ENCODE measurements at regions not wholly inside any gene's neighbourhood (a gene's known extent, or its start where the extent isn't known, plus 50 kb on each side); places are given as distances from the start of the nearest gene placed in this dataset.
"Not testable (repeated sequence)": the region's sequence is repeated elsewhere in the genome, so short reads cannot be mapped to it uniquely, and the experiment has no call there.

DNA sequence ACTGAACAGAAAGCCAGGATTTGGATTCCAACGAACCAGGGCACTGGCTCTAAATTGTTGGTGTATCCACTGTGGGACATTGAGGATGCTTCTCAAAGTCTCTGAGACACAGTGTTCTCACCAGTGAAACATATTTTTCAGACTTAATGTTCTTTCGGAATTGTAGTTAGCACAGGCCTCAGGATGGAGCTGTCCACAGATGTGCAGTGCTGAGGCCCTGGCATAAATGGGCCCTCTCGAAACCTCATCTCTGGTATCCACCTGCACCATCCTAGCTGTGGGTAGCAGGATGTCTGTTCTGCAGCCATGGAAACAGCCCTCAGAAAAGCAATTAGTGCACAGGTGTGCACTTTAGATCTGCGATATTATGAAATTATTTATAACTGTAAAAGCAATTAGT, 656.8 kb downstream of the TBC1D22A start:
- DNase-seq (ENCODE audit: low spot score): no peak

GRCh38 chr22:47417699-47418098, 655.2 kb downstream of the TBC1D22A start:
- DNase-seq (ENCODE audit: low spot score): no peak

DNA sequence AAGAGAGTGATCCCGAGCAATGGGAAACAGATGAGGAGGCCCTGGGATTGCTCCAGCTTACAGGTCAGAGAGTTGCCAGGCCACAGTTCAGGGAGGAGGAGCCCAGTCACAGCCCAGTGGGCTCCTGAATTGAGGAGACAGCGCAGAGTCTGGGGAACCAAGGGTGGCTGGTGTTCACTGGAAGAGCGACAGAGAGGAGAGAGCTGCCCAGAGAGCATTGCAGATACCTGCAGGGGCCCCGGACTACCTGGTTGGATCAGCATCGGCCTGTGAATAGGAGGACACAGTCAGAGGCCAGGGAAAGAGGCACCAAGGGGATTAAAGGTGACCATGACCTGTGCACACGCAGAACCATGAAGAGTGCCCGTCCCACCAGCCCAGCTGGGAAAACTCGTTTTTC, 648.6 kb downstream of the TBC1D22A start:
- no peak for DNase-seq (ENCODE audit: low spot score)

GRCh38 chr22:47409539-47410275, 647.3 kb downstream of the TBC1D22A start:
- no peak for DNase-seq (ENCODE audit: low spot score)

- no peak for DNase-seq (ENCODE audit: low spot score)
Observed at GRCh38 chr22:47408409-47408808, 646.0 kb downstream of the TBC1D22A start.

- DNase-seq (ENCODE audit: low spot score): no peak
Observed at GRCh38 chr22:47407461-47408025, 645.1 kb downstream of the TBC1D22A start.

- DNase-seq (ENCODE audit: low spot score): no peak
Observed at GRCh38 chr22:47406896-47407295, 644.4 kb downstream of the TBC1D22A start.

GRCh38 chr22:47406180-47406834, 643.9 kb downstream of the TBC1D22A start:
- no peak for DNase-seq (ENCODE audit: low spot score)

DNA sequence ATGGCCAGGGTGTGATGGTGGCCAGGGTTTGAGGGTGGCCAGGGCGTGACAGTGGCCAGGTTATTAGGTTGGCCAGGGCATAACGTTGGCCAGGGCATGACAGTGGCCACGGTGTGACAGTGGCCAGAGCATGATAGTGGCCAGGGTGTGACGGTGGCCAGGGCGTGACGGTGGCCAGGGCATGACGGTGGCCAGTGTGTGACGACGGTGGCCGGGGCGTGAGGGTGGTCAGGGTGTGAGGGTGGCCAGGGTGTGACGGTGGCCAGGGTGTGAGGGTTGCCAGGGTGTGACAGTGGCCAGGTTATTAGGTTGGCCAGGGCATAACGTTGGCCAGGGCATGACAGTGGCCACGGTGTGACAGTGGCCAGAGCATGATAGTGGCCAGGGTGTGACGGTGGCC, 642.8 kb downstream of the TBC1D22A start:
- not testable (repeated sequence) for DNase-seq (ENCODE audit: low spot score)

GRCh38 chr22:47402876-47403525, 640.6 kb downstream of the TBC1D22A start:
- DNase-seq (ENCODE audit: low spot score): no peak

DNA sequence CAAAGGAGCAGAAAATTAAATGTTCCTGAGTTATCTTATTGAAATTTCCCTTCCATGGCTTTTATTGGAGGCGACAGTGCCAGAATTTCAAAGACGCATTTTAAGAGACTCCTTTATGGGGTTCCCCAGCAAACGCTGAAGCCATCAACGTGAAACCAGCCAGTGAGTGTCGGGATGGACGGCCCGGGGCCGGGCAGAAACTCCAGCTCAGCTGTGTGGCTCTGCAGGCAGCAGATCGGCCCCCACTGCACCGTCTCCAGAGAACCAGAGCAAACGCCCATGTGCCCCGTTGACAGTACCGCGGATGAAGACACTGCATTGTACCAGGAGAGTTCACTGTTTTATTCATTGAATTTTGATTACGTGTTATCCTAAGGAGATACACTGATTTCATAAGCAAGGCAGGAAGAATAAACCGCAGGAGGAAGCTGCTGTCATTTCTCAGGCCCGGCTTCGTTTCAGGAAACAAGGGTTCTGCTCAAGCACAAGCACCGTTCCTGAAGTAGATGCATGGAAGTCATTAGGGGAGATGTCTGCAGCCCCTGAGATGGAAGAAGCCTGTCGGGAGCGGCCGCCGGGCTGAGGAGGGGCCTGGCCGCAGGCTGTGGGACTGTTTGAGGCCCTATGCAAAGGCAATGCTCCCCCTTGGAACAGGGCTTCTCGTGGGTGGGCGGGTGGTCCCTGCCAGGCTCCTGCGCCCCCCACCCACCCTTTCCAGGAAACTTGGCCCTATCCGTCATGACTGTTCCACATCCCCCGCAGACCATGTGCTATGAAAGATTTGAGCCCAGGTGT, 639.7 kb downstream of the TBC1D22A start:
- DNase-seq (ENCODE audit: low spot score): no peak

- DNase-seq (ENCODE audit: low spot score): no peak
Observed at GRCh38 chr22:47401592-47401898, 639.1 kb downstream of the TBC1D22A start.

GRCh38 chr22:47400701-47401591, 638.5 kb downstream of the TBC1D22A start:
- no peak for DNase-seq (ENCODE audit: low spot score)

DNA sequence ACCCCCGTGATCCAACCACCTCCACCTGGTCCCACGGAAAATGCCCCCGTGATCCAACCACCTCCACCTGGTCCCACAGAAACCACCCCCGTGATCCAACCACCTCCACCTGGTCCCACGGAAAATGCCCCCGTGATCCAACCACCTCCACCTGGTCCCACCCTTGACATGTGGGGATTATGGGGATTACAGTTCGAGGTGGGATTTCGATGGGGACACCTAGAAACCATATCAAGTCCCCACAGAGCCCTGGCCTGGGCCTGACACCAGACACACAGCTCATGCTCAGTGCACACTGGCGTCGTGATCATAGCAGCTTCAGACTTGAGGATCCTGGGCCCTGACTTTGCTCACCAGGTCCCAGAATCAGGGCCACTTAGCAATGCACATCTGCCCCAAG, 637.7 kb downstream of the TBC1D22A start:
- not testable (repeated sequence) for DNase-seq (ENCODE audit: low spot score)

- DNase-seq (ENCODE audit: low spot score): no peak
Observed at GRCh38 chr22:47398921-47399790, 636.7 kb downstream of the TBC1D22A start.

DNA sequence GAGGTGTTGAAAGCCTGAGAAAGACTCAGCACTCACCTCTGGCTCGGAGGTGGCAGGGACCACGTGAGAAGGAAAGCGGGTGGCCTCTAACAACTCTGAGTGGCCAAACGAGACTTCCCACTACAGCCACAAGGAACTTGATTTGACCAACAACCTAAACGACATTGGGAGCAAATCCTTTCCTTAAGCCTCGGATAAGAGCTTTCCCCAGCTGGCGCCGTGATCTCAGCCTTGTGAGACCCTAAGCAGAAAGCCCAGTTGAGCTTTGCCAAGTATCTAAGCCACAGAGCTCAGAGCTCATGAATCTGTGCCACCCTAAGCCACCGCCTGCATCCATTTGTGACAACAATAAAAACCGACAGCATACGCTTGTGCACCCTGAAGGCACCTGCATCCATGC, 636.0 kb downstream of the TBC1D22A start:
- DNase-seq (ENCODE audit: low spot score): no peak

DNA sequence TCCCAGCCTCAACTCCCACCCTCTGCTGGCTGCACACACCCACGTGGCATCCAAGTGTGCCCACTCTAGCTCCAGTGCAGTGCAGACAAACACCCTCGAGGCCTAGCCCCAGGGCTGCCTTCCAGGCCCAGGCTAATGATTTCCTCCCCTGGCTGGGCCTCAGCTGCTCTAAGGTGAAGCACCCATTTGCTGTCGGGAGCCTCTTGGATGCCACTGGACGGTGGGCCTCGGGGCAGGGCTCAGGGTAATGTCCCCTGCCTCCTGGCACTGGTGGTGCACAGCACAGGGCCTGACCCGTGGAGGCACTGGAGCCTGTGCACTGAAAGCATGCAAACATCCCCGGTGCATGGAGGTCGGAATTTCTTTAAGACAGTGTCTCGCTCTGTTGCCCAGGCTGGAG, 635.2 kb downstream of the TBC1D22A start:
- DNase-seq (ENCODE audit: low spot score): no peak

GRCh38 chr22:47396515-47396914, 634.1 kb downstream of the TBC1D22A start:
- no peak for DNase-seq (ENCODE audit: low spot score)

DNA sequence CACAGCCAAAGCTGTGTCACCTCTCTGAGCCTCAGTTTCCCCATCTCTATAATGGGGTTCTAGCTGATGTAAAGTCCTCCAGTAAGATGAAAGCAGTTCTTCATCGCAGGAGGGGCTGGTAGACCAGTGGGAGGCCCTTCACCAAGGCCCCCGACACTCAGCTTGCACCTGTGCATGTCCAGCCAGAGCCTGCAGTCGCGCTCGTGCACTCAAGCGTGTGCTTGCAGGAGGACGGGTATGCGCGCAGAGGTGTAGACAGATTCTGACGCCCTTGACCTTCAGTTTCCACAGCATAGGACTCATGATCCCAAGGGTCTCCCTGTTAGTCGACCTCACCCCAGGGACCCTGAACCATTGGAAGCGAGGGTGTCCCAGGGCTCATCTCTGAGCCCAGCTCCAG, 633.7 kb downstream of the TBC1D22A start:
- DNase-seq (ENCODE audit: low spot score): no peak

DNA sequence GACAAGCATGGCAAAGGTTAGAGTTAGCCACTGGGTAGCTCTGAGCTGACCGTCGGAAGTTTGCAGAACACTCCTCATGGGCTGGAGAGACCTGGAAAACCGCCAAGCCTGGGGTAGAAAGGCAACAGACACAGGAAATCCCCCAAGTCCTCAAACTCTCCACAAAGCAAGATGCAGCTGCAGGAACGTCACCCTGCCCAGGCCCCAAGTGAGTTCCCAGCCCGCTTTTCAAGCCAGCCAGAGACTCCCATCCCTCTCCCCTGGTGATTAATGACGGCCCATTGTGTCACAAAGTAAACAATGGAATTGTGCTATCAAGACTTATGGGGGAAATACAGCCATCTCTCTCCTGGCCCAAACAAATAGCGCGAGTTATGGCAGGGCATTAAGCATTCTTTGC, 633.0 kb downstream of the TBC1D22A start:
- no peak for DNase-seq (ENCODE audit: low spot score)
